DND-41 (cell line): ENCODE measurements at regions not wholly inside any gene's neighbourhood (a gene's known extent, or its start where the extent isn't known, plus 50 kb on each side); places are given as distances from the start of the nearest gene placed in this dataset.
"Not testable (repeated sequence)": the region's sequence is repeated elsewhere in the genome, so short reads cannot be mapped to it uniquely, and the experiment has no call there.

Experiments used
- EZH2 ChIP-seq: IDR thresholded peaks from 3 replicates; pipeline ENCODE4 v1.6.1; 2012; ENCODE audit warnings: borderline replicate concordance, low read depth, mild to moderate bottlenecking, moderate library complexity, low read length, inconsistent platforms; ENCODE audit not compliant: severe bottlenecking
- TF ChIP-seq, protein P1 (sequence below): IDR thresholded peaks from 2 replicates; pipeline ENCODE4 v1.5.1; 2012; ENCODE audit warnings: borderline replicate concordance, low read length, moderate library complexity, mild to moderate bottlenecking; ENCODE audit not compliant: poor library complexity, severe bottlenecking; ENCODE audit errors: extremely low read depth

DNA sequence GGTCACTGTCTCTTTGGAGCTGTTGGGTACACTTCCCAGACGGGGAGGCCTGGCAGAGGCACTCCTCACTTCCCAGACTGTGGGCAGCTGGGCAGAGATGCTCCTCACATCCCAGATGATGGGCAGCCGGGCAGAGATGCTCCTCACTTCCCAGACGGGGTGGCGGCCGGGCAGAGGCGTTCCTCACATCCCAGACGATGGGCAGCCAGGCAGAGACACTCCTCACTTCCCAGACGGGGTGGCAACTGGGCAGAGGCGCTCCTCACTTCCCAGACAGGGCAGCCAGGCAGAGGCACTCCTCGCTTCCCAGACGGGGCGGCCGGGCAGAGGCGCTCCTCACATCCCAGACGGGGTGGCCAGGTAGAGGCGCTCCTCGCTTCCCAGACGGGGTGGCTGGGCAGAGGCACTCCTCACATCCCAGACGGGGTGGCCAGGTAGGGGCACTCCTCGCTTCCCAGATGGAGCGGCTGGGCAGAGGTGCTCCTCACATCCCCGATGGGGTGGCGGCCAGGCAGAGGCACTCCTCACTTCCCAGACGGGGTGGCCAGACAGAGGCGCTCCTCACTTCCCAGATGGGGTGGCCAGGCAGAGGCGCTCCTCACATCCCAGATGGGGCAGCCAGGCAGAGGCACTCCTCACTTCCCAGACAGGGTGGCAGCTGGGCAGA lies 833.1 kb upstream of the RAG2 start:
- TF ChIP-seq, protein P1, sequence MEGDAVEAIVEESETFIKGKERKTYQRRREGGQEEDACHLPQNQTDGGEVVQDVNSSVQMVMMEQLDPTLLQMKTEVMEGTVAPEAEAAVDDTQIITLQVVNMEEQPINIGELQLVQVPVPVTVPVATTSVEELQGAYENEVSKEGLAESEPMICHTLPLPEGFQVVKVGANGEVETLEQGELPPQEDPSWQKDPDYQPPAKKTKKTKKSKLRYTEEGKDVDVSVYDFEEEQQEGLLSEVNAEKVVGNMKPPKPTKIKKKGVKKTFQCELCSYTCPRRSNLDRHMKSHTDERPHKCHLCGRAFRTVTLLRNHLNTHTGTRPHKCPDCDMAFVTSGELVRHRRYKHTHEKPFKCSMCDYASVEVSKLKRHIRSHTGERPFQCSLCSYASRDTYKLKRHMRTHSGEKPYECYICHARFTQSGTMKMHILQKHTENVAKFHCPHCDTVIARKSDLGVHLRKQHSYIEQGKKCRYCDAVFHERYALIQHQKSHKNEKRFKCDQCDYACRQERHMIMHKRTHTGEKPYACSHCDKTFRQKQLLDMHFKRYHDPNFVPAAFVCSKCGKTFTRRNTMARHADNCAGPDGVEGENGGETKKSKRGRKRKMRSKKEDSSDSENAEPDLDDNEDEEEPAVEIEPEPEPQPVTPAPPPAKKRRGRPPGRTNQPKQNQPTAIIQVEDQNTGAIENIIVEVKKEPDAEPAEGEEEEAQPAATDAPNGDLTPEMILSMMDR: not testable (repeated sequence)
- TF ChIP-seq EZH2: not testable (repeated sequence)
